HEK293T (cell line): ENCODE measurements at regions not wholly inside any gene's neighbourhood (a gene's known extent, or its start where the extent isn't known, plus 50 kb on each side); places are given as distances from the start of the nearest gene placed in this dataset.

Experiments used
- CTCF ChIA-PET: fragments of 350-600 bp; formaldehyde crosslinking; extraction: SDS; loops from one replicate; lab custom pipeline; 2021; ENCODE audit warnings: antibody characterized with exemption, inconsistent platforms; lab: Yijun Ruan, JAX
- POLR2A ChIA-PET: fragments of 350-600 bp; formaldehyde crosslinking; extraction: SDS; loops from one replicate; lab custom pipeline; 2020; ENCODE audit warnings: antibody characterized with exemption, inconsistent platforms; lab: Yijun Ruan, JAX
- DNase-seq: peaks from one replicate; pipeline ENCODE4 v3.0.0; 2012; ENCODE audit warnings: mixed read lengths; ENCODE audit errors: extremely low spot score
- ARNT ChIP-seq: fragments of 450-650 bp; IDR thresholded peaks from 2 replicates; pipeline ENCODE4 v1.6.1; 2017; ENCODE audit warnings: mild to moderate bottlenecking
- BHLHE40 ChIP-seq: fragments of 450-650 bp; IDR thresholded peaks from 2 replicates; pipeline ENCODE4 v1.6.1; 2016; ENCODE audit warnings: mild to moderate bottlenecking, moderate library complexity, borderline replicate concordance
- CTBP1 ChIP-seq: fragments of 450-650 bp; IDR thresholded peaks from 2 replicates; pipeline ENCODE4 v1.6.1; 2016; ENCODE audit warnings: borderline replicate concordance
- ELF4 ChIP-seq: fragments of 450-650 bp; IDR thresholded peaks from 2 replicates; pipeline ENCODE4 v1.6.1; 2017; ENCODE audit warnings: antibody characterized with exemption
- FOXA1 ChIP-seq: fragments of 450-650 bp; IDR thresholded peaks from 2 replicates; pipeline ENCODE4 v1.6.1; 2016; ENCODE audit warnings: mild to moderate bottlenecking
- FOXK2 ChIP-seq: fragments of 450-650 bp; IDR thresholded peaks from 2 replicates; pipeline ENCODE4 v1.6.1; 2016; ENCODE audit warnings: mild to moderate bottlenecking
- FOXM1 ChIP-seq: fragments of 450-650 bp; IDR thresholded peaks from 2 replicates; pipeline ENCODE4 v1.6.1; 2017; ENCODE audit warnings: mild to moderate bottlenecking, borderline replicate concordance
- HDGF ChIP-seq: fragments of 450-650 bp; IDR thresholded peaks from 2 replicates; pipeline ENCODE4 v1.6.1; 2017; ENCODE audit warnings: antibody characterized with exemption, borderline replicate concordance
- L3MBTL2 ChIP-seq: fragments of 450-650 bp; conservative IDR thresholded peaks from 2 replicates; pipeline ENCODE4 v1.6.1; 2016; ENCODE audit warnings: mild to moderate bottlenecking
- LEF1 ChIP-seq: fragments of 450-650 bp; IDR thresholded peaks from 2 replicates; pipeline ENCODE4 v1.6.1; 2017; ENCODE audit warnings: mild to moderate bottlenecking, borderline replicate concordance
- NFRKB ChIP-seq: fragments of 450-650 bp; IDR thresholded peaks from 2 replicates; pipeline ENCODE4 v1.6.1; 2016; ENCODE audit warnings: mild to moderate bottlenecking, moderate library complexity
- PKNOX1 ChIP-seq: fragments of 450-650 bp; IDR thresholded peaks from 2 replicates; pipeline ENCODE4 v1.6.1; 2016
- SP1 ChIP-seq: fragments of 450-650 bp; IDR thresholded peaks from 2 replicates; pipeline ENCODE4 v1.6.1; 2017
- SUZ12 ChIP-seq: fragments of 450-650 bp; IDR thresholded peaks from 2 replicates; pipeline ENCODE4 v1.6.1; 2016; ENCODE audit warnings: mild to moderate bottlenecking
- TARDBP ChIP-seq: fragments of 450-650 bp; IDR thresholded peaks from 2 replicates; pipeline ENCODE4 v1.6.1; 2016
- ZNF384 ChIP-seq: fragments of 450-650 bp; IDR thresholded peaks from 2 replicates; pipeline ENCODE4 v1.6.1; 2016

GRCh38 chr5:35341189-35341588 lies 110.9 kb upstream of the PRLR start:
- TF ChIP-seq SP1 (no peak), NFRKB (no peak), L3MBTL2 (no peak), TARDBP (no peak), PKNOX1 (no peak), ZNF384 (no peak), BHLHE40 (no peak), CTBP1 (no peak), FOXA1 (no peak), LEF1 (no peak), SUZ12 (no peak), ELF4 (no peak), FOXK2 (no peak), HDGF (no peak)
- POLR2A ChIA-PET, result no interaction called here
- CTCF ChIA-PET, result no interaction called here

GRCh38 chr5:35339616-35340100 lies 109.4 kb upstream of the PRLR start:
- ChIA-PET POLR2A (no interaction called here), CTCF (no interaction called here)
- no peak for DNase-seq
- TF ChIP-seq SUZ12 (no peak), L3MBTL2 (no peak), BHLHE40 (no peak), TARDBP (no peak), FOXK2 (no peak), CTBP1 (no peak), ZNF384 (no peak), NFRKB (no peak), FOXA1 (no peak), SP1 (no peak), FOXM1 (no peak), ELF4 (no peak), PKNOX1 (no peak), LEF1 (no peak), HDGF (no peak), ARNT (no peak)

More at GRCh38 chr5:35341189-35341588, 110.9 kb upstream of the PRLR start:
- DNase-seq, result no peak

GRCh38 chr5:35339006-35339405 lies 108.7 kb upstream of the PRLR start:
- TF ChIP-seq CTBP1 (no peak), SUZ12 (no peak), FOXK2 (no peak), ZNF384 (no peak), TARDBP (no peak), L3MBTL2 (no peak), SP1 (no peak), NFRKB (no peak), FOXA1 (no peak), ELF4 (no peak), FOXM1 (no peak), LEF1 (no peak), BHLHE40 (no peak), ARNT (no peak), PKNOX1 (no peak), HDGF (no peak)
- ChIA-PET CTCF (no interaction called here), POLR2A (no interaction called here)
- no peak for DNase-seq

- DNase-seq, result no peak
- CTCF ChIA-PET, result no interaction called here
- POLR2A ChIA-PET, result no interaction called here
- TF ChIP-seq ELF4, result no peak
- TF ChIP-seq ARNT, result no peak
These were observed 107.8 kb upstream of the PRLR start for GRCh38 chr5:35338157-35338453.

- ChIA-PET CTCF (no interaction called here), POLR2A (no interaction called here)
- no peak for TF ChIP-seq TARDBP
- no peak for DNase-seq
These were observed 107.3 kb upstream of the PRLR start for GRCh38 chr5:35337340-35338156.

- no peak for DNase-seq
- ChIA-PET POLR2A (no interaction called here), CTCF (no interaction called here)
- no peak for TF ChIP-seq ZNF384
- TF ChIP-seq TARDBP, result no peak
- no peak for TF ChIP-seq FOXA1
- TF ChIP-seq BHLHE40, result no peak
- TF ChIP-seq FOXK2, result no peak
- TF ChIP-seq LEF1, result no peak
- no peak for TF ChIP-seq L3MBTL2
- TF ChIP-seq HDGF, result no peak
- no peak for TF ChIP-seq SUZ12
- TF ChIP-seq ELF4, result no peak
- TF ChIP-seq ARNT, result no peak
- no peak for TF ChIP-seq CTBP1
These were observed 105.9 kb upstream of the PRLR start for GRCh38 chr5:35336230-35336629.

- TF ChIP-seq ARNT, result no peak
- TF ChIP-seq FOXA1, result no peak
- TF ChIP-seq ELF4, result no peak
- no peak for TF ChIP-seq NFRKB
- TF ChIP-seq LEF1, result no peak
- no peak for TF ChIP-seq TARDBP
- no peak for TF ChIP-seq ZNF384
- TF ChIP-seq SP1, result no peak
- DNase-seq, result no peak
- ChIA-PET POLR2A (no interaction called here), CTCF (no interaction called here)
These were observed 105.5 kb upstream of the PRLR start for GRCh38 chr5:35335752-35336151.
